HFFc6 (cell line): ENCODE measurements at regions not wholly inside any gene's neighbourhood (a gene's known extent, or its start where the extent isn't known, plus 50 kb on each side); places are given as distances from the start of the nearest gene placed in this dataset.

ENCODE experiments used
- DNase-seq: peaks from one replicate; pipeline ENCODE4 v3.0.0-alpha.2; 2018
- H3K27ac Mint-ChIP-seq: 2 replicates; pipeline ENCODE4 v1.8.0; 2020; ENCODE audit warnings: mild to moderate bottlenecking, mixed read lengths
- H3K27me3 Mint-ChIP-seq: 2 replicates; pipeline ENCODE4 v1.8.0; 2021; ENCODE audit warnings: mild to moderate bottlenecking, moderate library complexity, mixed read lengths; ENCODE audit not compliant: insufficient read depth
- H3K36me3 Mint-ChIP-seq: 2 replicates; pipeline ENCODE4 v1.8.0; 2021; ENCODE audit warnings: low read depth, mixed read lengths
- H3K4me1 Mint-ChIP-seq: 2 replicates; pipeline ENCODE4 v1.8.0; 2020; ENCODE audit warnings: low read depth, mixed read lengths
- H3K4me3 Mint-ChIP-seq: 2 replicates; pipeline ENCODE4 v1.8.0; 2020; ENCODE audit warnings: mild to moderate bottlenecking, moderate library complexity, mixed read lengths
- H3K9me3 Mint-ChIP-seq: 2 replicates; pipeline ENCODE4 v1.8.0; 2020; ENCODE audit warnings: mild to moderate bottlenecking, mixed read lengths
- CTCF ChIP-seq: fragments of 200-600 bp; sonication (generic); IDR thresholded peaks from 2 replicates; pipeline ENCODE4 v1.5.0; 2021; ENCODE audit warnings: antibody characterized with exemption, mild to moderate bottlenecking

GRCh38 chr3:124391774-124392173, 338.5 kb upstream of the UMPS start:
- no peaks in the 10 kb centered on the region for H3K9me3 Mint-ChIP-seq
- no peaks in the 10 kb centered on the region for H3K4me1 Mint-ChIP-seq
- no peak for DNase-seq
- H3K27ac Mint-ChIP-seq, result no peak overlapping the region
- peaks cover 9% of the 10 kb centered on the region for H3K27me3 Mint-ChIP-seq
- H3K4me3 Mint-ChIP-seq, result no peak overlapping the region
- TF ChIP-seq CTCF, result peak; percentile 50; the same call in 1 of the 2 replicates
- no peaks in the 10 kb centered on the region for H3K36me3 Mint-ChIP-seq

GRCh38 chr3:124393340-124393739, 336.9 kb upstream of the UMPS start:
- H3K27me3 Mint-ChIP-seq, result peaks cover 12% of the 10 kb centered on the region
- no peak for TF ChIP-seq CTCF
- H3K9me3 Mint-ChIP-seq, result no peaks in the 10 kb centered on the region
- H3K27ac Mint-ChIP-seq, result no peak overlapping the region
- no peaks in the 10 kb centered on the region for H3K36me3 Mint-ChIP-seq
- H3K4me1 Mint-ChIP-seq, result no peaks in the 10 kb centered on the region
- no peak for DNase-seq
- no peak overlapping the region for H3K4me3 Mint-ChIP-seq

- no peak for TF ChIP-seq CTCF
- H3K27me3 Mint-ChIP-seq, result peaks cover 15% of the 10 kb centered on the region
- no peaks in the 10 kb centered on the region for H3K36me3 Mint-ChIP-seq
- no peak overlapping the region for H3K27ac Mint-ChIP-seq
- no peaks in the 10 kb centered on the region for H3K9me3 Mint-ChIP-seq
- H3K4me3 Mint-ChIP-seq, result no peak overlapping the region
- H3K4me1 Mint-ChIP-seq, result no peaks in the 10 kb centered on the region
- DNase-seq, result no peak
These were observed 335.1 kb upstream of the UMPS start for GRCh38 chr3:124395162-124395561.

- DNase-seq, result no peak
- H3K4me3 Mint-ChIP-seq, result no peak overlapping the region
- peaks cover 16% of the 10 kb centered on the region for H3K27me3 Mint-ChIP-seq
- no peak overlapping the region for H3K27ac Mint-ChIP-seq
- H3K9me3 Mint-ChIP-seq, result no peaks in the 10 kb centered on the region
- no peak for TF ChIP-seq CTCF
- H3K36me3 Mint-ChIP-seq, result no peaks in the 10 kb centered on the region
- H3K4me1 Mint-ChIP-seq, result no peaks in the 10 kb centered on the region
These were observed 334.5 kb upstream of the UMPS start for GRCh38 chr3:124395584-124396338.

GRCh38 chr3:124396339-124396950, 333.8 kb upstream of the UMPS start:
- DNase-seq, result no peak
- no peak for TF ChIP-seq CTCF

More at GRCh38 chr3:124396339-124396950, 333.8 kb upstream of the UMPS start:
- Mint-ChIP-seq H3K36me3 (no peaks in the 10 kb centered on the region), H3K4me1 (peaks cover under 1% of the 10 kb centered on the region; the same call in 1 of the 2 replicates), H3K27ac (no peak overlapping the region), H3K27me3 (peaks cover 12% of the 10 kb centered on the region), H3K9me3 (no peaks in the 10 kb centered on the region), H3K4me3 (no peak overlapping the region)
